Osteocyte (in vitro differentiated cells): ENCODE measurements at regions not wholly inside any gene's neighbourhood (a gene's known extent, or its start where the extent isn't known, plus 50 kb on each side); places are given as distances from the start of the nearest gene placed in this dataset.
A peak's percentile ranks its signal among the peaks of the same experiment; 100 is the strongest.

ENCODE experiments used
- DNase-seq: peaks from one replicate; pipeline ENCODE4 v3.0.0; 2021; ENCODE audit warnings: mixed read lengths; ENCODE audit not compliant: unreplicated experiment; ENCODE audit errors: extremely low spot score
- H3K27ac Mint-ChIP-seq: one replicate; pipeline ENCODE4 v1.8.0; 2021; ENCODE audit warnings: mild to moderate bottlenecking, mixed read lengths; ENCODE audit not compliant: unreplicated experiment
- H3K27me3 Mint-ChIP-seq: one replicate; pipeline ENCODE4 v1.8.0; 2021; ENCODE audit warnings: mixed read lengths; ENCODE audit not compliant: unreplicated experiment
- H3K36me3 Mint-ChIP-seq: one replicate; pipeline ENCODE4 v1.8.0; 2021; ENCODE audit warnings: mixed read lengths; ENCODE audit not compliant: unreplicated experiment
- H3K4me1 Mint-ChIP-seq: one replicate; pipeline ENCODE4 v1.8.0; 2021; ENCODE audit warnings: mixed read lengths; ENCODE audit not compliant: unreplicated experiment
- H3K4me3 Mint-ChIP-seq: one replicate; pipeline ENCODE4 v1.8.0; 2021; ENCODE audit warnings: mild to moderate bottlenecking, moderate library complexity, mixed read lengths; ENCODE audit not compliant: unreplicated experiment
- H3K9me3 Mint-ChIP-seq: one replicate; pipeline ENCODE4 v1.8.0; 2021; ENCODE audit warnings: mixed read lengths; ENCODE audit not compliant: unreplicated experiment
- CTCF ChIP-seq: fragments of 200-600 bp; sonication (generic); IDR thresholded peaks from 2 replicates; pipeline ENCODE4 v1.5.0; 2021; ENCODE audit warnings: antibody characterized with exemption, mild to moderate bottlenecking, moderate library complexity

GRCh38 chr5:6222121-6222520, 156.2 kb downstream of the MED10 start:
- no peak for TF ChIP-seq CTCF
- Mint-ChIP-seq H3K4me3 (no peak overlapping the region), H3K9me3 (peaks cover 18% of the 10 kb centered on the region), H3K27me3 (no peaks in the 10 kb centered on the region), H3K4me1 (no peaks in the 10 kb centered on the region), H3K36me3 (no peaks in the 10 kb centered on the region), H3K27ac (no peak overlapping the region)
- no peak for DNase-seq

- no peaks in the 10 kb centered on the region for H3K36me3 Mint-ChIP-seq
- no peak for TF ChIP-seq CTCF
- no peak overlapping the region for H3K27ac Mint-ChIP-seq
- H3K9me3 Mint-ChIP-seq, result peaks cover 14% of the 10 kb centered on the region
- H3K4me1 Mint-ChIP-seq, result no peaks in the 10 kb centered on the region
- H3K27me3 Mint-ChIP-seq, result no peaks in the 10 kb centered on the region
- H3K4me3 Mint-ChIP-seq, result no peak overlapping the region
- DNase-seq, result no peak
These were observed 157.2 kb downstream of the MED10 start for GRCh38 chr5:6221141-6221626.

DNA sequence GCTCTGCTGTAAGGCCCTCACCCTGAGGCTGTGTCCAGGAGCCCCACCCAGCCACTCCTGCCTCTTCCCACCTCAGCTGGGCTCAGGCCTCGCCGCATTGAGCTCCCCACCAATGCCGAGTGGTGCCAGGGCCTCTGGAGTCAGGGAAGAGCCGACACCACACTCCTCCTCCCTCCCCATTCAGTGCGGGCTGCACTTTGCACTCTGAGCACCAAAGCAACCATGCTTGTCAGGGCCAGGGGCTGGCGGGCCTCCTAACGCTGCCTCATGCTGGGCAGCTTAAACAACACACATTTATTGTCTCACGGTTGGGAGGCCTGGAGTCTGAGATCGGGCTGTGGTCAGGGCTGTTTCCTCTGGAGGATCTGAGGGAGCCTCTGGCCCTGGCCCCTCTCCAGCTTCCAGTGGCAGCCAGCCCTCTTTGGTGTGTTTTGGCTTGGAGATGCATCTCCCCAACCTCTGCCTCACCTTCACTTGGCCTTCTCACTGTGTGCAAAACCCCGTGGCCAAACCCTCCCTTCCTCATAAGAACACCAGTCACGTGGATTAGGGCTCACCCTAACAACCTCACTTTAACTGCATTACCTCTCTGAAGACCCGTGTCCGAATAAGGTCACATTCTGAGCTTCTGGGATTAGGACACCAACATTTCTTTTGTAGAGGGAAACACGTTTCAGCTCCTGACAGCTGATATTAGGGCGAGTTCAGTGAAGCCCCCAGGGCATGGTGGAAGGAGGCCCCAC, 157.8 kb downstream of the MED10 start:
- DNase-seq, result peak; percentile 69
- no peaks in the 10 kb centered on the region for H3K27me3 Mint-ChIP-seq
- H3K4me3 Mint-ChIP-seq, result no peak overlapping the region
- no peak overlapping the region for H3K27ac Mint-ChIP-seq
- TF ChIP-seq CTCF, result no peak
- no peaks in the 10 kb centered on the region for H3K4me1 Mint-ChIP-seq
- peaks cover 11% of the 10 kb centered on the region for H3K9me3 Mint-ChIP-seq
- no peaks in the 10 kb centered on the region for H3K36me3 Mint-ChIP-seq

DNA sequence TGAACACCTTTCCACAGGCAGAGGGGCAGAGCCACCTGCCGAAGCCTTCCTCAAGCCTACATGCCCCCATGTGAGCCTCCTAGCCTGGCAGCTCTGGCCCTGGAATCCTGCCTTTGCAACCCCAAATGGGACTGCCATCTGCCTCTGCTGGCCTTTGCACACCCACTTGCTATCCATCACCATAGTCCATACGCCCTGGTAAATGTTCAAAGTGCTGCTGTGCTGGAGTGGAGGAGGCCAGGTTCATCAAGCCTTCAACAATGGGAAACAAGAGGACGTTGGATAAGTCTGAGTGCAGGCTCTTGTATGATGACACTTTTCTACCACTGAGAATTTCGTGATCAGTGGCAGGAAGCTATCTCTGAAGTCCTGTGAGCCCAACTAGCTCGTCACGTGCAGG, 159.8 kb downstream of the MED10 start:
- Mint-ChIP-seq H3K9me3 (peaks cover 15% of the 10 kb centered on the region), H3K27me3 (no peaks in the 10 kb centered on the region), H3K36me3 (no peaks in the 10 kb centered on the region), H3K4me1 (no peaks in the 10 kb centered on the region), H3K4me3 (no peak overlapping the region), H3K27ac (no peak overlapping the region)
- peak; percentile 46 for DNase-seq
- TF ChIP-seq CTCF, result no peak

- H3K36me3 Mint-ChIP-seq, result no peaks in the 10 kb centered on the region
These were observed 160.2 kb downstream of the MED10 start for GRCh38 chr5:6218116-6218515.

More at GRCh38 chr5:6218116-6218515, 160.2 kb downstream of the MED10 start:
- peak; percentile 73 for DNase-seq
- no peak overlapping the region for H3K4me3 Mint-ChIP-seq
- peaks cover 15% of the 10 kb centered on the region for H3K9me3 Mint-ChIP-seq
- no peak overlapping the region for H3K27ac Mint-ChIP-seq
- TF ChIP-seq CTCF, result no peak
- H3K4me1 Mint-ChIP-seq, result no peaks in the 10 kb centered on the region
- no peaks in the 10 kb centered on the region for H3K27me3 Mint-ChIP-seq
